ENCODE measurements at regions not wholly inside any gene's neighbourhood (a gene's known extent, or its start where the extent isn't known, plus 50 kb on each side); places are given as distances from the start of the nearest gene placed in this dataset.

DNA sequence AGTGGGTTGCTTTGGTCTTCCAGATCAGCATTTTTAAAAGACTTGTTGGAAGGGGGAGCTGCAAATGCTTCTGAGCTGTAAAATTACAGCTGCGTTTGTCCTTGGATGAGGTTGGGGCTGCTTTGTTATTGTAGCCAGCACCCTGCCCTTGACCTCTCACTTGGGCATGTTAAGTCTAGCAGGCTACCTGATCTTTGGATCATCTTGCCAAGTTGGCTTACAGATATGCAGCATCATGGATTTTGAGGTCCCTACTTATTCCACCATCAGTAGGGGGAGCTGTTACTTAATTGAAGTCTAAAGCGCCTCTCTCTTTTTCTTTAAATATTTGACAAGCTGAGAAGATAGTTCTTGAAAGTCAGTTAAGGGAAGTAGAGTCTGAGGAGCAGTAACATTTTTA, 793.0 kb downstream of the MCTP2 start:
- TF ChIP-seq, protein P1, sequence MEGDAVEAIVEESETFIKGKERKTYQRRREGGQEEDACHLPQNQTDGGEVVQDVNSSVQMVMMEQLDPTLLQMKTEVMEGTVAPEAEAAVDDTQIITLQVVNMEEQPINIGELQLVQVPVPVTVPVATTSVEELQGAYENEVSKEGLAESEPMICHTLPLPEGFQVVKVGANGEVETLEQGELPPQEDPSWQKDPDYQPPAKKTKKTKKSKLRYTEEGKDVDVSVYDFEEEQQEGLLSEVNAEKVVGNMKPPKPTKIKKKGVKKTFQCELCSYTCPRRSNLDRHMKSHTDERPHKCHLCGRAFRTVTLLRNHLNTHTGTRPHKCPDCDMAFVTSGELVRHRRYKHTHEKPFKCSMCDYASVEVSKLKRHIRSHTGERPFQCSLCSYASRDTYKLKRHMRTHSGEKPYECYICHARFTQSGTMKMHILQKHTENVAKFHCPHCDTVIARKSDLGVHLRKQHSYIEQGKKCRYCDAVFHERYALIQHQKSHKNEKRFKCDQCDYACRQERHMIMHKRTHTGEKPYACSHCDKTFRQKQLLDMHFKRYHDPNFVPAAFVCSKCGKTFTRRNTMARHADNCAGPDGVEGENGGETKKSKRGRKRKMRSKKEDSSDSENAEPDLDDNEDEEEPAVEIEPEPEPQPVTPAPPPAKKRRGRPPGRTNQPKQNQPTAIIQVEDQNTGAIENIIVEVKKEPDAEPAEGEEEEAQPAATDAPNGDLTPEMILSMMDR (IDR thresholded peaks at IDR 0.05): peak; percentile 55
- TF ChIP-seq ZFX (IDR thresholded peaks at IDR 0.05; ENCODE audit: borderline replicate concordance): no peak

All from 22Rv1 (cell line).